K562 (cell line): ENCODE measurements at regions not wholly inside any gene's neighbourhood (a gene's known extent, or its start where the extent isn't known, plus 50 kb on each side); places are given as distances from the start of the nearest gene placed in this dataset.

Source experiments
- ATAC-seq: fragments of 200-7000 bp; cut with Tn5 transposase; 3 replicates; pipeline ENCODE4 v1.9.1; 2020; ENCODE audit warnings: moderate library complexity
- BruUV-seq: library from RNA; stranded (reverse); fragments of 400-500 nt; replicated peaks from 2 replicates; lab custom pipeline; 2021; lab: Mats Ljungman, UMichigan
- CTCF ChIA-PET: fragments of 300-600 bp; formaldehyde crosslinking; extraction: SDS; loops from one replicate; lab custom pipeline; 2021; ENCODE audit warnings: low intra/inter-chr PET ratio; lab: Yijun Ruan, JAX
- POLR2A ChIA-PET: fragments of 300-600, 350-650 bp; sonication (Branson Sonifier 250); formaldehyde crosslinking; extraction: SDS; loops from one replicate; lab custom pipeline; 2021; ENCODE audit warnings: antibody characterized with exemption, inconsistent platforms; lab: Yijun Ruan, JAX
- DNase-seq, 4 experiments: peaks; one replicate each; pipeline versions ENCODE4 v3.0.0 to v3.0.0-alpha.2; 2011 to 2018; ENCODE audit warnings: low spot score in 3 of 4, mixed read lengths in 3 of 4; ENCODE audit errors: extremely low read depth in 1 of 4
- FAIRE-seq: peaks from 2 replicates; lab custom pipeline; 2011; peaks lifted over from hg19 to GRCh38; lab: Jason Lieb, UNC
- H2AFZ ChIP-seq: 2 replicates; pipeline ENCODE4 v1.6.0; 2011; ENCODE audit warnings: low read depth, low read length, control low read depth, inconsistent platforms
- H3K27ac ChIP-seq: fragments of 200-600 bp; 3 replicates; pipeline ENCODE4 v1.8.0; 2011; ENCODE audit warnings: low read depth, mild to moderate bottlenecking, control low read depth, inconsistent platforms, low read length, moderate library complexity, mixed read lengths; ENCODE audit errors: extremely low read depth
- H3K27me3 ChIP-seq, 2 experiments: fragments of 300-600 bp in 1 of 2; 2 replicates in 1 of 2; 3 replicates in 1 of 2; pipeline versions ENCODE4 v1.6.0 to v1.8.0; 2011; ENCODE audit warnings: inconsistent platforms in 2 of 2, low read length in 2 of 2, mild to moderate bottlenecking in 1 of 2, mixed read lengths in 1 of 2, moderate library complexity in 1 of 2; ENCODE audit not compliant: control insufficient read depth in 2 of 2, insufficient read depth in 2 of 2
- H3K36me3 ChIP-seq: fragments of 300-600 bp; 3 replicates; pipeline ENCODE4 v1.8.0; 2011; ENCODE audit warnings: mild to moderate bottlenecking, low read length, inconsistent platforms; ENCODE audit not compliant: control insufficient read depth, insufficient read depth
- H3K4me1 ChIP-seq, 2 experiments: fragments of 200-600 bp in 1 of 2; replicated peaks in 1 of 2; 2 replicates in 1 of 2; 3 replicates in 1 of 2; pipeline versions ENCODE4 v1.5.1 to v1.8.0; 2011; ENCODE audit warnings: inconsistent platforms in 2 of 2, low read length in 2 of 2, mild to moderate bottlenecking in 1 of 2, mixed read lengths in 1 of 2, moderate library complexity in 1 of 2; ENCODE audit not compliant: control insufficient read depth in 2 of 2, insufficient read depth in 2 of 2
- H3K4me2 ChIP-seq: 2 replicates; pipeline ENCODE4 v1.6.1; 2011; ENCODE audit warnings: low read length, control low read depth, inconsistent platforms, mixed read lengths; ENCODE audit not compliant: insufficient read depth
- H3K4me3 ChIP-seq: fragments of 200-600 bp; sonication (generic), shearing (Covaris generic); 2 replicates; pipeline ENCODE4 v1.5.1; 2016; ENCODE audit warnings: control low read depth, inconsistent platforms
- H3K79me2 ChIP-seq: fragments of 200-600 bp; 3 replicates; pipeline ENCODE4 v1.8.0; 2011; ENCODE audit warnings: low read length, inconsistent platforms; ENCODE audit not compliant: control insufficient read depth, insufficient read depth
- H3K9ac ChIP-seq, 2 experiments: 2 replicates each; pipeline versions ENCODE4 v1.6.0 to v1.6.1; 2011; ENCODE audit warnings: low read depth in 2 of 2, low read length in 2 of 2, control low read depth in 1 of 2, inconsistent platforms in 1 of 2, mild to moderate bottlenecking in 1 of 2, mixed read lengths in 1 of 2; ENCODE audit not compliant: insufficient read depth in 1 of 2
- H3K9me1 ChIP-seq: one replicate; pipeline ENCODE4 v1.6.0; 2011; ENCODE audit warnings: inconsistent platforms, mild to moderate bottlenecking, low read length, moderate library complexity; ENCODE audit not compliant: control insufficient read depth, insufficient read depth
- H3K9me3 ChIP-seq: replicated peaks from 2 replicates; pipeline ENCODE4 v1.5.1; 2011; ENCODE audit warnings: low read depth, low read length, inconsistent platforms; ENCODE audit not compliant: control insufficient read depth, insufficient read depth
- H4K20me1 ChIP-seq: replicated peaks from 2 replicates; pipeline ENCODE4 v1.6.1; 2011; ENCODE audit warnings: low read length, inconsistent platforms, mixed read lengths; ENCODE audit not compliant: control insufficient read depth, insufficient read depth
- CCAR2 ChIP-seq: fragments of 200-400 bp; formaldehyde crosslinking; IDR thresholded peaks from 2 replicates; pipeline ENCODE4 v1.6.1; 2017; ENCODE audit warnings: mild to moderate bottlenecking, low read depth, low read length
- CHD1 ChIP-seq: fragments of 200-600 bp; sonication (generic); IDR thresholded peaks from one replicate; pipeline ENCODE4 v1.6.1; 2012; ENCODE audit warnings: mild to moderate bottlenecking, moderate library complexity, low read length, inconsistent platforms
- ILK ChIP-seq: fragments of 450-650 bp; IDR thresholded peaks from 2 replicates; pipeline ENCODE4 v1.6.1; 2016; ENCODE audit warnings: missing genetic modification characterization, low read depth, mild to moderate bottlenecking, missing compliant biosample characterization, moderate library complexity, borderline replicate concordance
- RAD21 ChIP-seq, 2 experiments: fragments of 250-450 bp in 1 of 2; fragments of 450-650 bp in 1 of 2; sonication (Bioruptor Pico) in 1 of 2; formaldehyde crosslinking in 1 of 2; IDR thresholded peaks in 1 of 2; conservative IDR thresholded peaks in 1 of 2; 2 replicates each; pipeline versions ENCODE4 v1.4.0 to v1.8.0; 2020 to 2022; ENCODE audit warnings: mild to moderate bottlenecking in 2 of 2, moderate library complexity in 1 of 2
- RFX5 ChIP-seq: IDR thresholded peaks from 2 replicates; pipeline ENCODE4 v1.6.1; 2011; ENCODE audit warnings: low read depth, mild to moderate bottlenecking, improper control_type of control experiment, low read length
- TARDBP ChIP-seq: fragments of 450-650 bp; IDR thresholded peaks from 2 replicates; pipeline ENCODE4 v1.6.1; 2016
- TEAD1 ChIP-seq, 2 experiments: fragments of 450-650 bp in 1 of 2; sonication (generic) in 1 of 2; formaldehyde crosslinking; IDR thresholded peaks; 2 replicates each; pipeline versions ENCODE4 v1.4.0 to v1.8.0; 2020 to 2022; ENCODE audit warnings: mild to moderate bottlenecking in 2 of 2, missing genetic modification reagents in 1 of 2
- ZBTB17 ChIP-seq: fragments of 450-650 bp; formaldehyde crosslinking; IDR thresholded peaks from 2 replicates; pipeline ENCODE4 v1.4.0; 2020; ENCODE audit warnings: mild to moderate bottlenecking
- ZFP36 ChIP-seq: fragments of 150-350 bp; IDR thresholded peaks from 2 replicates; pipeline ENCODE4 v1.6.1; 2018; ENCODE audit warnings: low read length, low read depth; ENCODE audit not compliant: partially characterized antibody
- ZNF143 ChIP-seq: sonication (generic); formaldehyde crosslinking; IDR thresholded peaks from 2 replicates; pipeline ENCODE4 v1.9.0; 2022; ENCODE audit warnings: mild to moderate bottlenecking, missing genetic modification reagents
- ZNF444 ChIP-seq: fragments of 250-450 bp; sonication (Bioruptor Pico); IDR thresholded peaks from 2 replicates; pipeline ENCODE4 v1.4.0; 2020; ENCODE audit warnings: mild to moderate bottlenecking, moderate library complexity
- ZZZ3 ChIP-seq: fragments of 450-650 bp; IDR thresholded peaks from 2 replicates; pipeline ENCODE4 v1.6.1; 2016; ENCODE audit warnings: antibody characterized with exemption, mild to moderate bottlenecking, moderate library complexity
- WGBS: fragments of 100-300 bp; shearing (Covaris generic); methylation state at CpG from one replicate; pipeline ENCODE4 v1.1.6; 2016; ENCODE audit warnings: low coverage, mixed read lengths; ENCODE audit not compliant: insufficient coverage; ENCODE audit errors: missing lambda C conversion rate; 5-methylcytosine and 5-hydroxymethylcytosine counted together
- in situ Hi-C: fragments of 300-500 bp; cut with MboI; formaldehyde crosslinking; loops from 4 replicates; pipeline ENCODE4 v1.15.0; 2018; ENCODE audit warnings: inconsistent platforms, mixed read lengths
- intact Hi-C: fragments of 100-400 bp; cut with micrococcal nuclease; formaldehyde crosslinking; loops from 2 replicates; pipeline ENCODE4 v1.14.2; 2022

- no peak overlapping the region for H3K4me3 ChIP-seq
- H3K4me1 ChIP-seq = no peaks in the 10 kb centered on the region
- H4K20me1 ChIP-seq = no peaks in the 10 kb centered on the region
- no TSS peak for BruUV-seq
- TF ChIP-seq ZZZ3 (no peak), ZBTB17 (no peak), CHD1 (no peak), ZNF444 (CRISPR knock-in tag) (no peak), TARDBP (no peak), CCAR2 (no peak), RAD21 (CRISPR knock-in tag; conservative IDR thresholded peaks at IDR 0.05 in 1 of 2, IDR thresholded peaks at IDR 0.05 in 1 of 2) (no peak), TEAD1 (CRISPR knock-in tag; IDR thresholded peaks at IDR 0.05) (no peak), ZFP36 (no peak), ILK (tag) (no peak), ZNF143 (CRISPR knock-in tag) (no peak), RFX5 (no peak)
- H3K9ac ChIP-seq = no peak overlapping the region
- no peak for ATAC-seq
- no peaks in the 10 kb centered on the region for H3K79me2 ChIP-seq
- WGBS = 0% methylated on average over 3 of the region's 3 CpGs
- H3K9me3 ChIP-seq = no peaks in the 10 kb centered on the region
- no peaks in the 10 kb centered on the region for H3K9me1 ChIP-seq
- no peak overlapping the region for H3K27ac ChIP-seq
- no peak overlapping the region for H3K4me2 ChIP-seq
- H3K36me3 ChIP-seq = no peaks in the 10 kb centered on the region
- in situ Hi-C loops (loop anchor here (25.0 kb wide), 1 partner anchor 1460 kb away; the partner anchor contains the start of gene TTLL2), intact Hi-C loops (no loop called here)
- POLR2A ChIA-PET = interaction anchor here (0.7 kb wide), 1 partner anchor 220 kb away, joined by 3 read pairs; no protein-coding TSS in a partner anchor
- no peak for FAIRE-seq
- no peak for DNase-seq
- no peak overlapping the region for H2AFZ ChIP-seq
- no peaks in the 10 kb centered on the region for H3K27me3 ChIP-seq
- CTCF ChIA-PET = no interaction called here
Measured at GRCh38 chr6:165877773-165878172, 214.7 kb upstream of the PDE10A start.
